T-cell (primary cell): ENCODE measurements at regions not wholly inside any gene's neighbourhood (a gene's known extent, or its start where the extent isn't known, plus 50 kb on each side); places are given as distances from the start of the nearest gene placed in this dataset.

Experiments
- ATAC-seq, 4 experiments: fragments of 200-7000 bp in 3 of 4; fragments of 150-1000 bp in 1 of 4; cut with Tn5 transposase; replicated peaks in 1 of 4; 1 replicate in 3 of 4; 2 replicates in 1 of 4; pipeline ENCODE4 v1.10.0; 2021; ENCODE audit warnings: moderate library complexity in 3 of 4, mild to moderate bottlenecking in 2 of 4, moderate number of reproducible peaks in 1 of 4
- CTCF ChIA-PET, 2 donors: fragments of 300-600 bp; sonication (Branson Sonifier 250); formaldehyde crosslinking; loops; one replicate each; lab custom pipeline; 2022; ENCODE audit warnings: antibody characterized with exemption in 2 of 2; lab: Charles Lee
- POLR2A ChIA-PET, 2 donors: fragments of 300-600 bp; sonication (Branson Sonifier 250); formaldehyde crosslinking; loops; one replicate each; lab custom pipeline; 2022; ENCODE audit warnings: antibody characterized with exemption in 2 of 2; lab: Charles Lee
- DNase-seq, 35 experiments: peaks; one replicate each; pipeline versions ENCODE4 v3.0.0 to v3.0.0-alpha.2; 2013 to 2023
- H3K27ac ChIP-seq: one replicate; pipeline ENCODE4 v1.5.1; 2013; ENCODE audit warnings: low read length
- H3K27me3 ChIP-seq, 2 experiments: replicated peaks in 1 of 2; 1 replicate in 1 of 2; 2 replicates in 1 of 2; pipeline versions ENCODE4 v1.6.1 to v1.7.0; 2013; ENCODE audit warnings: low read length in 1 of 2, mixed read lengths in 1 of 2; ENCODE audit not compliant: control insufficient read depth in 2 of 2, insufficient read depth in 2 of 2; ENCODE audit errors: extremely low read depth in 1 of 2
- H3K36me3 ChIP-seq, 2 donors: 1 replicate in 1 of 2; 2 replicates in 1 of 2; pipeline versions ENCODE4 v1.6.1 to v1.7.0; 2013; ENCODE audit warnings: low read length in 1 of 2; ENCODE audit not compliant: control insufficient read depth in 2 of 2, insufficient read depth in 1 of 2; ENCODE audit errors: extremely low read depth in 1 of 2
- H3K4me1 ChIP-seq, 2 experiments: 1 replicate in 1 of 2; 2 replicates in 1 of 2; pipeline versions ENCODE4 v1.6.1 to v1.7.0; 2013; ENCODE audit warnings: low read length in 2 of 2, mixed read lengths in 1 of 2; ENCODE audit not compliant: insufficient read depth in 2 of 2, control insufficient read depth in 1 of 2; ENCODE audit errors: extremely low read depth in 1 of 2
- H3K4me3 ChIP-seq, 2 donors: 1 replicate in 1 of 2; 2 replicates in 1 of 2; pipeline versions ENCODE4 v1.5.1 to v1.7.0; 2013; ENCODE audit warnings: mild to moderate bottlenecking in 2 of 2, low read length in 1 of 2, moderate library complexity in 1 of 2; ENCODE audit not compliant: control insufficient read depth in 1 of 2; ENCODE audit errors: extremely low read depth in 1 of 2
- H3K9me3 ChIP-seq: 2 replicates; pipeline ENCODE4 v1.7.0; 2013
- H3K27ac Mint-ChIP-seq, 2 donors: one replicate each; pipeline ENCODE4 v1.8.0; 2020 to 2021; ENCODE audit warnings: mild to moderate bottlenecking in 2 of 2, mixed read lengths in 2 of 2
- H3K27me3 Mint-ChIP-seq, 2 donors: one replicate each; pipeline ENCODE4 v1.8.0; 2021 to 2022; ENCODE audit warnings: mixed read lengths in 2 of 2
- H3K36me3 Mint-ChIP-seq: one replicate; pipeline ENCODE4 v1.8.0; 2021; ENCODE audit warnings: mixed read lengths
- H3K4me1 Mint-ChIP-seq, 3 donors: one replicate each; pipeline ENCODE4 v1.8.0; 2020 to 2022; ENCODE audit warnings: mixed read lengths in 3 of 3, mild to moderate bottlenecking in 1 of 3
- H3K4me3 Mint-ChIP-seq, 3 donors: one replicate each; pipeline ENCODE4 v1.8.0; 2020 to 2022; ENCODE audit warnings: mild to moderate bottlenecking in 3 of 3, mixed read lengths in 3 of 3, moderate library complexity in 3 of 3
- H3K9me3 Mint-ChIP-seq, 3 donors: one replicate each; pipeline ENCODE4 v1.8.0; 2020 to 2022; ENCODE audit warnings: mixed read lengths in 3 of 3
- WGBS: methylation state at CpG from one replicate; pipeline ENCODE4 v1.1.5; 2013; ENCODE audit warnings: missing lambda C conversion rate; ENCODE audit not compliant: insufficient coverage; 5-methylcytosine and 5-hydroxymethylcytosine counted together

DNA sequence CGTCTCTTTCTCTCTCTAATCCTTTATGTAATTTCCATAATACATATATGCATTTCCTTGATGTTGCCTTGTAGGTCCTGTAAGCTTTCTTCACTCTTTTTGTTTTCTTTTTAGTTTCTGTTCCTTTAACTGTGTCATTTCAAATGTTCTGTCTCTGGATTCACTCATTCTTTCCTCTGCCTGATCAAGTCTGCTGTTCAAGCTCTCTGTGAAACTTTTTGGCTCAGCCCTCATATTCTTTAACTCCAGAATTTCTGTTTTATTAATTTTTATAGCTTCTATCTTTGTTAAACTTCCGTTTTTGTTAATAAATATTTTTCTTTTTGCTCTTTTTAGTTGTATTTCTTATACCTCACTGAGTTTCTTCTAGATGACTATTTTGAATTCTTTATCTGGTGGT lies 321.3 kb upstream of the LMO3 start:
- no peak overlapping the region for H3K27ac ChIP-seq
- DNase-seq = no peak
- WGBS = no CpG with 5 or more reads among the region's 2 CpGs
- Mint-ChIP-seq H3K27ac (no peak overlapping the region), H3K4me1 (no peaks in the 10 kb centered on the region), H3K36me3 (no peaks in the 10 kb centered on the region), H3K9me3 (peaks cover 13 to 35% (median 15%) of the 10 kb centered on the region in 3 donors), H3K4me3 (no peak overlapping the region), H3K27me3 (no peaks in the 10 kb centered on the region)
- ChIA-PET POLR2A (interaction anchor here in 1 of 2 donors (0.8 kb wide), 1 partner anchor 180 kb away, joined by 5 read pairs; no protein-coding TSS in a partner anchor), CTCF (no interaction called here)
- H3K4me1 ChIP-seq = no peaks in the 10 kb centered on the region
- no peaks in the 10 kb centered on the region for H3K9me3 ChIP-seq
- no peaks in the 10 kb centered on the region for H3K27me3 ChIP-seq
- H3K4me3 ChIP-seq = no peak overlapping the region
- H3K36me3 ChIP-seq = no peaks in the 10 kb centered on the region
- no peak for ATAC-seq

DNA sequence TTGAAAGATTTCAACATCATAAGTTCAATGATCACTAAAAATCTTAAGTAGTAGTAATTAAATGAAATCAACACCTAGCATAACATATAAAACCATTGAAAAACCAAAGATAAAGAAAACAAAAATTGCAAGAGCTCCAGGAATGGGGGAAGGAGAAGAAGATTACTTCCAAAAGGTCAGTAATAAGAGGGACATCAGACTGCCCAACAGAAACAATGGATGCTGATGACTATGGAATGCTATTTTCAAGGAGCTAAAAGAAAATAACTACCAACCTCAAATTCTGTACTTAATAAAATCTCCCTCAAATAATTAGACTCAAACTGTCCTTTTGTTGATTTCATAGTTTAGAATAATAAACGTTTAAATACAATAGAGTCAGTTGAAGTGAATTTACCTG lies 314.5 kb upstream of the LMO3 start:
- no peak overlapping the region for H3K27ac Mint-ChIP-seq
- Histone ChIP-seq H3K4me1 (no peaks in the 10 kb centered on the region), H3K27ac (no peak overlapping the region), H3K4me3 (no peak overlapping the region), H3K36me3 (no peaks in the 10 kb centered on the region), H3K9me3 (no peaks in the 10 kb centered on the region), H3K27me3 (no peaks in the 10 kb centered on the region)
- no peaks in the 10 kb centered on the region for H3K36me3 Mint-ChIP-seq
- no peaks in the 10 kb centered on the region for H3K4me1 Mint-ChIP-seq
- CTCF ChIA-PET = no interaction called here
- WGBS = no CpG with 5 or more reads among the region's 1 CpG
- ATAC-seq = no peak
- H3K9me3 Mint-ChIP-seq = peaks cover 19 to 46% (median 27%) of the 10 kb centered on the region in 3 donors
- POLR2A ChIA-PET = no interaction called here
- H3K4me3 Mint-ChIP-seq = no peak overlapping the region
- no peaks in the 10 kb centered on the region for H3K27me3 Mint-ChIP-seq
- DNase-seq = no peak

DNA sequence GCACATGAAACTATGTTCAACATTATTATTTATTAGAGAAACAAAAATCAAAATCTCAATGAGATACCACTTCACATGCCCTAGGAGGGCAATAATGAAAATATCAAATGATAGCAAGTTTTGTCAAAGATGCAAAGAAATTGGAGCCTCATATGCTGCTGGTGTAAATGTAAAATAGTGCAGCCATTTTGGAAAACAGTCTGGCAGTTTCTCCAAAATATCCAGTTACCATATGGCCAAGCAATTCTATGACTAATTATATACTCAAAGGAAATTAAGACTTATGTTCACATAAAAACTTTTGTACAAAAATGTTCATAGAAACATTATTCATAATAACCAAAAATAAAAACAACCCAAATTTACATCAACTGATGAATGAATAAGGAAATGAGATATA lies 313.6 kb upstream of the LMO3 start:
- H3K27me3 ChIP-seq = no peaks in the 10 kb centered on the region
- POLR2A ChIA-PET = no interaction called here
- no peak overlapping the region for H3K27ac ChIP-seq
- no peak overlapping the region for H3K4me3 Mint-ChIP-seq
- H3K9me3 ChIP-seq = no peaks in the 10 kb centered on the region
- no peaks in the 10 kb centered on the region for H3K4me1 ChIP-seq
- no peak overlapping the region for H3K27ac Mint-ChIP-seq
- no peaks in the 10 kb centered on the region for H3K4me1 Mint-ChIP-seq
- H3K36me3 ChIP-seq = no peaks in the 10 kb centered on the region
- DNase-seq (no peak), ATAC-seq (no peak)
- H3K27me3 Mint-ChIP-seq = no peaks in the 10 kb centered on the region
- H3K36me3 Mint-ChIP-seq = no peaks in the 10 kb centered on the region
- CTCF ChIA-PET = no interaction called here
- H3K4me3 ChIP-seq = no peak overlapping the region
- peaks cover 19 to 45% (median 27%) of the 10 kb centered on the region in 3 donors for H3K9me3 Mint-ChIP-seq

DNA sequence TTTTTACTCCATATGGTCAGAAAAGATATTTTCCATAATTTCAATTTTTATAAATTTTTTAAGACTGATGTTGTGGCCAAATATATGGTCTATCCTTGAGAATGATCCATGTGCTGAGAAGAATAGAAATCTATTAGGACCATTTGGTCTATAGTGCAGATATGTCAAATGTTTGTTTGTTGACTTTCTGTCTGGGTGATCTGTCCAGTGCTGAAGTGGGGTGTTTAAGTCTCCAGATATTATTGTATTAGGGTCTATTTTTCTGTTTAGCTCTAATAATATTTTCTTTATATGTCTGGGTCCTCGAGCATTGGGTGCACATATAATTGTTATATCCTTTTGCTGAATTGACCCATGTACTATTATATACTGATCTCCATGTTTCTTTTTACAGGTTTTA lies 308.9 kb upstream of the LMO3 start:
- H3K27ac ChIP-seq = no peak overlapping the region
- H3K36me3 Mint-ChIP-seq = no peaks in the 10 kb centered on the region
- DNase-seq = no peak
- CTCF ChIA-PET = no interaction called here
- no peak for ATAC-seq
- H3K27me3 Mint-ChIP-seq = no peaks in the 10 kb centered on the region
- no peaks in the 10 kb centered on the region for H3K36me3 ChIP-seq
- no peak overlapping the region for H3K27ac Mint-ChIP-seq
- POLR2A ChIA-PET = no interaction called here
- H3K27me3 ChIP-seq = no peaks in the 10 kb centered on the region
- no peaks in the 10 kb centered on the region for H3K4me1 Mint-ChIP-seq
- no peak overlapping the region for H3K4me3 Mint-ChIP-seq
- H3K9me3 Mint-ChIP-seq = peaks cover 16 to 43% (median 22%) of the 10 kb centered on the region in 3 donors
- WGBS = no CpG with 5 or more reads among the region's 1 CpG
- H3K4me3 ChIP-seq = no peak overlapping the region
- H3K4me1 ChIP-seq = no peaks in the 10 kb centered on the region
- H3K9me3 ChIP-seq = no peaks in the 10 kb centered on the region

DNA sequence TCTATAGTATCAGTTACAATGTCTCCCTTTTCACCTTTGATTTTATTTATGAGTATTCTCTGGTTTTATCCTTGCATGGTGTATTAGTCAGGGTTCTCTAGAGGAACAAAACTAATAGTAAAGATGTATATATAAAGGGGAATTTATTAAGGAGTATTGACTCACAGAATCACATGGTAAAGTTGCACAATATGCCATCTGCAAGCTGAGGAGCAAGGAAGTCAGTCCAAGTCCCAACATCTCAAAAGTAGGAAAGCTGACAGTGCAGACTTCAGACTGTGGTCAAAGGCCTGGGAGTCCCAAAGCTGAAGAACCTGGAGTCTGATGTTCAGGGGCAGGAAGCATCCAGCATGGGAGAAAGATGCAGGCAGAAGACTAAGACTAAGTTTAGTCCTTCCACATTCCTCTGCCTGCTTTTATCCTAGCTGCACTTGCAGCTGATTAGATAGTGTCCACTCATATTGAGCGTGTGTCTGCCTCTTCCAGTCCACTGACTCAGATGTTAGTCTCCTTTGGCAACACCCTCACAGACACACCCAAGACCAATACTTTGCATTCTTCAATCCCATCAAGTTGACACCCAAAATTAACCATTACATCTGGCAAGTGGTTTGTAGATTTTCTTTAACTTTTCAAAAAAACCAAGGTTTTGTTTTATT lies 308.0 kb upstream of the LMO3 start:
- Mint-ChIP-seq H3K4me1 (no peaks in the 10 kb centered on the region), H3K36me3 (no peaks in the 10 kb centered on the region), H3K27me3 (no peaks in the 10 kb centered on the region), H3K9me3 (peaks cover 16 to 40% (median 20%) of the 10 kb centered on the region in 3 donors), H3K4me3 (no peak overlapping the region), H3K27ac (no peak overlapping the region)
- H3K27me3 ChIP-seq = no peaks in the 10 kb centered on the region
- no peak overlapping the region for H3K27ac ChIP-seq
- CTCF ChIA-PET = no interaction called here
- POLR2A ChIA-PET = no interaction called here
- H3K4me1 ChIP-seq = no peaks in the 10 kb centered on the region
- 50% methylated on average over 1 of the region's 1 CpG for WGBS
- H3K9me3 ChIP-seq = no peaks in the 10 kb centered on the region
- ATAC-seq (no peak), DNase-seq (no peak)
- no peak overlapping the region for H3K4me3 ChIP-seq
- H3K36me3 ChIP-seq = no peaks in the 10 kb centered on the region

DNA sequence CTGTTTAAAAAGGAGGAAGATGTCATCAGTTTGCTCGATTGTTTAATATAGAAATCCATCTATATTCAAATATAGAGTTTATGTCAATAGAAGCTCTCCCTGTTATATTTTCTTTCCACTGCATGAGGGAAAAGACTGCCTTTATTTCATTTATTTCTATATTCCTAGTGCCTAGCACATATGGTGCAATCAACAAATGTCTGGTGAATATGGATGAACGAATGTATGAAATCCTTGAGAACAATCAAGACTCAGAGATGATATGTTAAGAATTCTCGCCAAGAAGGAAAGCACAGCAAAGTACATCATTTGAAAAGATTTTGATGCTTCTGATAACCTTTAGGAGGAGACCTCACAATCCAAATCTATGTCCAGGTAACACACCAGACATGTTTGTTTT lies 296.0 kb upstream of the LMO3 start:
- WGBS = 80% methylated on average over 1 of the region's 3 CpGs
- ChIA-PET CTCF (no interaction called here), POLR2A (no interaction called here)
- H3K27me3 ChIP-seq = no peaks in the 10 kb centered on the region
- H3K9me3 Mint-ChIP-seq = peaks cover 15 to 26% (median 22%) of the 10 kb centered on the region in 3 donors
- no peak overlapping the region for H3K27ac ChIP-seq
- H3K9me3 ChIP-seq = no peaks in the 10 kb centered on the region
- ATAC-seq (no peak), DNase-seq (no peak)
- no peak overlapping the region for H3K27ac Mint-ChIP-seq
- no peaks in the 10 kb centered on the region for H3K27me3 Mint-ChIP-seq
- H3K4me3 ChIP-seq = no peak overlapping the region
- H3K4me1 ChIP-seq = no peaks in the 10 kb centered on the region
- H3K36me3 ChIP-seq = no peaks in the 10 kb centered on the region
- H3K4me3 Mint-ChIP-seq = no peak overlapping the region
- no peaks in the 10 kb centered on the region for H3K4me1 Mint-ChIP-seq
- no peaks in the 10 kb centered on the region for H3K36me3 Mint-ChIP-seq

GRCh38 chr12:16893426-16893825 lies 287.5 kb upstream of the LMO3 start:
- Histone ChIP-seq H3K27ac (no peak overlapping the region), H3K27me3 (no peaks in the 10 kb centered on the region), H3K36me3 (no peaks in the 10 kb centered on the region), H3K9me3 (no peaks in the 10 kb centered on the region), H3K4me1 (no peaks in the 10 kb centered on the region), H3K4me3 (no peak overlapping the region)
- ChIA-PET POLR2A (interaction anchor here in 1 of 2 donors (0.6 kb wide), 1 partner anchor 321 kb away, joined by 8 read pairs; no protein-coding TSS in a partner anchor), CTCF (no interaction called here)
- no peak for ATAC-seq
- Mint-ChIP-seq H3K9me3 (peaks cover 20 to 31% (median 20%) of the 10 kb centered on the region in 3 donors), H3K27me3 (no peaks in the 10 kb centered on the region), H3K4me3 (no peak overlapping the region), H3K27ac (no peak overlapping the region), H3K36me3 (no peaks in the 10 kb centered on the region), H3K4me1 (no peaks in the 10 kb centered on the region)
- no peak for DNase-seq
- 100% methylated on average over 2 of the region's 14 CpGs for WGBS
